ENCODE measurements at regions not wholly inside any gene's neighbourhood (a gene's known extent, or its start where the extent isn't known, plus 50 kb on each side); places are given as distances from the start of the nearest gene placed in this dataset.
"Not testable (repeated sequence)": the region's sequence is repeated elsewhere in the genome, so short reads cannot be mapped to it uniquely, and the experiment has no call there.

DNA sequence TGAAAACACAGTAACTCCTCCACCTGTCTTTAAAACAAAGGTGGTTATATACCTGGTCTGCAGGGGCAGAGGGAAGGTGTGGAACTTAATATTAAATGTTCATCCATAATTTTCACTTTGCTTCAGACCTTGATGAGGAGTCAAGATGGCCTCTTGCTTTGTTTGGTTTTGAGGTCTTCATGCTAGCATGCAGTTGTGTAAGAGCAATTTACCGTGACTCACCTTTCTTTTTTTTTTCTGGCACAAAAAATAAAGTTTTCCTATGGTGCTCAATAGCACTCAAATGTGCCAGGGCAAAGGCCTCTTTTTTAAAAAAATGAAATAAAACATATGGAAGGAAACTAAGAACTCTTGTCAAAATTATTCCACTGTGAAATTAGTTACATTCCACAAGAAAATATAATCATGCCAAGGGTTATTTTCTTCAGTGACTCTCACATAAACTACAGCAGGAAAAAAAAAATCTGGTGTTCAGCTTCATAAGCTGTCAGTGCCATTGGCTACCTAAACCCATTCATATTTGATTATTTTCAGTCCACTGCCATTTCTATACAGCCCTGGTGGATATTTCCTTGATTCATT lies 128.2 kb downstream of the SLC7A11 start:
- Histone ChIP-seq H3K23ac (ENCODE audit: low read depth, low read length, poor library complexity) (no peak overlapping the region), H2BK5ac (ENCODE audit: low read length) (no peak overlapping the region), H2BK12ac (ENCODE audit: low read length) (no peak overlapping the region), H3K9me3 (replicated peaks in 1 of 2; ENCODE audit: control insufficient read depth in 2 of 2, insufficient read depth in 1 of 2, low read depth in 1 of 2, low read length in 2 of 2) (no peaks in the 10 kb centered on the region), H3K27ac (replicated peaks; ENCODE audit: low read length) (no peak overlapping the region), H3K27me3 (ENCODE audit: control insufficient read depth in 3 of 3, insufficient read depth in 3 of 3, low read depth in 1 of 3, low read length in 3 of 3) (no peaks in the 10 kb centered on the region), H3K9ac (ENCODE audit: low read depth, low read length, poor library complexity) (no peak overlapping the region), H3K4me3 (ENCODE audit: low read length in 2 of 2) (no peak overlapping the region), H2AK5ac (ENCODE audit: low read depth, low read length) (no peak overlapping the region), H2BK120ac (ENCODE audit: low read depth, low read length) (no peak overlapping the region), H3K4me2 (ENCODE audit: insufficient read depth, low read length, poor library complexity, severe bottlenecking) (no peak overlapping the region), H3K36me3 (replicated peaks in 1 of 2; ENCODE audit: control insufficient read depth in 2 of 2, insufficient read depth in 2 of 2, low read length in 2 of 2) (no peaks in the 10 kb centered on the region), H4K91ac (ENCODE audit: low read depth, low read length, poor library complexity) (no peak overlapping the region), H3K18ac (ENCODE audit: low read length) (no peak overlapping the region), H2AFZ (ENCODE audit: low read length) (no peak overlapping the region), H3K4me1 (ENCODE audit: control insufficient read depth in 2 of 2, insufficient read depth in 1 of 2, low read depth in 1 of 2, low read length in 2 of 2) (no peaks in the 10 kb centered on the region), H4K8ac (ENCODE audit: low read depth, low read length) (no peak overlapping the region), H3K14ac (ENCODE audit: low read length) (no peak overlapping the region), H3K79me1 (ENCODE audit: low read depth, low read length) (no peaks in the 10 kb centered on the region), H3K4ac (ENCODE audit: low read length) (no peak overlapping the region), H2BK15ac (ENCODE audit: low read length) (no peak overlapping the region)
- WGBS, 2 donors (ENCODE audit: extremely low coverage in 2 of 2, insufficient read length in 2 of 2, insufficient replicate concordance in 1 of 2): no CpG with 5 or more reads among the region's 1 CpG
- no peak for DNase-seq (ENCODE audit: low spot score)

- not testable (repeated sequence) for H2BK5ac ChIP-seq (ENCODE audit: low read length); H2BK15ac ChIP-seq (ENCODE audit: low read length); H3K18ac ChIP-seq (ENCODE audit: low read length); H3K23ac ChIP-seq (ENCODE audit: low read depth, low read length, poor library complexity); H2BK12ac ChIP-seq (ENCODE audit: low read length); H3K14ac ChIP-seq (ENCODE audit: low read length); H2AFZ ChIP-seq (ENCODE audit: low read length); H2AK5ac ChIP-seq (ENCODE audit: low read depth, low read length); H3K9ac ChIP-seq (ENCODE audit: low read depth, low read length, poor library complexity); H3K27ac ChIP-seq (replicated peaks; ENCODE audit: low read length); H3K4me1 ChIP-seq (ENCODE audit: control insufficient read depth in 2 of 2, insufficient read depth in 1 of 2, low read depth in 1 of 2, low read length in 2 of 2); H2BK120ac ChIP-seq (ENCODE audit: low read depth, low read length); DNase-seq (ENCODE audit: low spot score); H3K79me1 ChIP-seq (ENCODE audit: low read depth, low read length); H3K27me3 ChIP-seq (ENCODE audit: control insufficient read depth in 3 of 3, insufficient read depth in 3 of 3, low read depth in 1 of 3, low read length in 3 of 3); H3K4ac ChIP-seq (ENCODE audit: low read length); H3K9me3 ChIP-seq (replicated peaks in 1 of 2; ENCODE audit: control insufficient read depth in 2 of 2, insufficient read depth in 1 of 2, low read depth in 1 of 2, low read length in 2 of 2); H3K4me3 ChIP-seq (ENCODE audit: low read length in 2 of 2); H3K36me3 ChIP-seq (replicated peaks in 1 of 2; ENCODE audit: control insufficient read depth in 2 of 2, insufficient read depth in 2 of 2, low read length in 2 of 2); H4K91ac ChIP-seq (ENCODE audit: low read depth, low read length, poor library complexity); H4K8ac ChIP-seq (ENCODE audit: low read depth, low read length); H3K4me2 ChIP-seq (ENCODE audit: insufficient read depth, low read length, poor library complexity, severe bottlenecking)
- no CpG with 5 or more reads among the region's 8 CpGs for WGBS, 2 donors (ENCODE audit: extremely low coverage in 2 of 2, insufficient read length in 2 of 2, insufficient replicate concordance in 1 of 2)
These were observed 129.3 kb downstream of the SLC7A11 start for GRCh38 chr4:138112890-138113289.

DNA sequence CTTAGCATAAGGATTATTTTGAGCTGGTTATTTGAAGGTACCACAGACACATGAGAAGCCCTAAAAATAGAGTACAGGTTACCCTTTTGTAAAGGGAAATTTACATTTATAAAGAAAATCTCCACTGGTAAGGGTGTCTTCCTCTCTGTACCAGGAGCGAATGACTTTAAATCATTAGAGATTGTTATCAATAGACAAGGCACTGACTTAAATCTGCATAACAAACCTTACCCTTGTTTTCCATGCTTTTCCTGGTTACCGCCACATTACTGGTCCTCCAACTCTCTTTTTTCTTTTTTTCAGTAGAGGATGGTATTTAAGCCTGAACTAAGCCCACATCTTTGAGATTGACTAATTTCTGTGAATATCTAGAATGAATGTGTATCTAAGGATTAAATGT lies 129.8 kb downstream of the SLC7A11 start:
- no peak overlapping the region for H3K9ac ChIP-seq (ENCODE audit: low read depth, low read length, poor library complexity)
- H4K8ac ChIP-seq (ENCODE audit: low read depth, low read length): no peak overlapping the region
- no peak overlapping the region for H3K27ac ChIP-seq (replicated peaks; ENCODE audit: low read length)
- no peak overlapping the region for H2BK5ac ChIP-seq (ENCODE audit: low read length)
- H3K18ac ChIP-seq (ENCODE audit: low read length): no peak overlapping the region
- no peaks in the 10 kb centered on the region for H3K9me3 ChIP-seq (replicated peaks in 1 of 2; ENCODE audit: control insufficient read depth in 2 of 2, insufficient read depth in 1 of 2, low read depth in 1 of 2, low read length in 2 of 2)
- no peaks in the 10 kb centered on the region for H3K36me3 ChIP-seq (replicated peaks in 1 of 2; ENCODE audit: control insufficient read depth in 2 of 2, insufficient read depth in 2 of 2, low read length in 2 of 2)
- no peak overlapping the region for H3K4me2 ChIP-seq (ENCODE audit: insufficient read depth, low read length, poor library complexity, severe bottlenecking)
- no CpG with 5 or more reads among the region's 2 CpGs for WGBS, 2 donors (ENCODE audit: extremely low coverage in 2 of 2, insufficient read length in 2 of 2, insufficient replicate concordance in 1 of 2)
- H3K79me1 ChIP-seq (ENCODE audit: low read depth, low read length): no peaks in the 10 kb centered on the region
- H2BK15ac ChIP-seq (ENCODE audit: low read length): no peak overlapping the region
- H2AK5ac ChIP-seq (ENCODE audit: low read depth, low read length): no peak overlapping the region
- no peaks in the 10 kb centered on the region for H3K27me3 ChIP-seq (ENCODE audit: control insufficient read depth in 3 of 3, insufficient read depth in 3 of 3, low read depth in 1 of 3, low read length in 3 of 3)
- no peak overlapping the region for H2BK120ac ChIP-seq (ENCODE audit: low read depth, low read length)
- H3K4me1 ChIP-seq (ENCODE audit: control insufficient read depth in 2 of 2, insufficient read depth in 1 of 2, low read depth in 1 of 2, low read length in 2 of 2): no peaks in the 10 kb centered on the region
- H3K4me3 ChIP-seq (ENCODE audit: low read length in 2 of 2): no peak overlapping the region
- no peak overlapping the region for H2AFZ ChIP-seq (ENCODE audit: low read length)
- H3K23ac ChIP-seq (ENCODE audit: low read depth, low read length, poor library complexity): no peak overlapping the region
- no peak overlapping the region for H2BK12ac ChIP-seq (ENCODE audit: low read length)
- H4K91ac ChIP-seq (ENCODE audit: low read depth, low read length, poor library complexity): no peak overlapping the region
- DNase-seq (ENCODE audit: low spot score): no peak
- H3K4ac ChIP-seq (ENCODE audit: low read length): no peak overlapping the region
- no peak overlapping the region for H3K14ac ChIP-seq (ENCODE audit: low read length)

GRCh38 chr4:138111462-138112000 lies 130.6 kb downstream of the SLC7A11 start:
- no CpG with 5 or more reads among the region's 3 CpGs for WGBS, 2 donors (ENCODE audit: extremely low coverage in 2 of 2, insufficient read length in 2 of 2, insufficient replicate concordance in 1 of 2)
- H3K4me1 ChIP-seq (ENCODE audit: control insufficient read depth in 2 of 2, insufficient read depth in 1 of 2, low read depth in 1 of 2, low read length in 2 of 2): no peaks in the 10 kb centered on the region
- H2BK12ac ChIP-seq (ENCODE audit: low read length): no peak overlapping the region
- no peak overlapping the region for H4K8ac ChIP-seq (ENCODE audit: low read depth, low read length)
- H3K4me3 ChIP-seq (ENCODE audit: low read length in 2 of 2): no peak overlapping the region
- H2AK5ac ChIP-seq (ENCODE audit: low read depth, low read length): no peak overlapping the region
- H2BK5ac ChIP-seq (ENCODE audit: low read length): no peak overlapping the region
- no peak overlapping the region for H3K4me2 ChIP-seq (ENCODE audit: insufficient read depth, low read length, poor library complexity, severe bottlenecking)
- H3K4ac ChIP-seq (ENCODE audit: low read length): no peak overlapping the region
- no peaks in the 10 kb centered on the region for H3K79me1 ChIP-seq (ENCODE audit: low read depth, low read length)
- H3K9me3 ChIP-seq (replicated peaks in 1 of 2; ENCODE audit: control insufficient read depth in 2 of 2, insufficient read depth in 1 of 2, low read depth in 1 of 2, low read length in 2 of 2): no peaks in the 10 kb centered on the region
- H3K9ac ChIP-seq (ENCODE audit: low read depth, low read length, poor library complexity): no peak overlapping the region
- no peak overlapping the region for H3K27ac ChIP-seq (replicated peaks; ENCODE audit: low read length)
- no peak overlapping the region for H4K91ac ChIP-seq (ENCODE audit: low read depth, low read length, poor library complexity)
- H3K27me3 ChIP-seq (ENCODE audit: control insufficient read depth in 3 of 3, insufficient read depth in 3 of 3, low read depth in 1 of 3, low read length in 3 of 3): no peaks in the 10 kb centered on the region
- no peak overlapping the region for H2BK15ac ChIP-seq (ENCODE audit: low read length)
- no peaks in the 10 kb centered on the region for H3K36me3 ChIP-seq (replicated peaks in 1 of 2; ENCODE audit: control insufficient read depth in 2 of 2, insufficient read depth in 2 of 2, low read length in 2 of 2)
- no peak overlapping the region for H2BK120ac ChIP-seq (ENCODE audit: low read depth, low read length)
- no peak overlapping the region for H3K18ac ChIP-seq (ENCODE audit: low read length)
- no peak overlapping the region for H3K14ac ChIP-seq (ENCODE audit: low read length)
- no peak overlapping the region for H3K23ac ChIP-seq (ENCODE audit: low read depth, low read length, poor library complexity)
- no peak overlapping the region for H2AFZ ChIP-seq (ENCODE audit: low read length)
- no peak for DNase-seq (ENCODE audit: low spot score)

Data from neuronal stem cell (in vitro differentiated cells).